WTC11 (cell line): ENCODE measurements at regions not wholly inside any gene's neighbourhood (a gene's known extent, or its start where the extent isn't known, plus 50 kb on each side); places are given as distances from the start of the nearest gene placed in this dataset.

ENCODE experiments used
- ESRRA ChIP-seq: sonication (generic); formaldehyde crosslinking; IDR thresholded peaks from 2 replicates; pipeline ENCODE4 v1.8.1; 2022; ENCODE audit warnings: mild to moderate bottlenecking, missing genetic modification reagents, borderline replicate concordance
- IRF2 ChIP-seq: sonication (generic); formaldehyde crosslinking; IDR thresholded peaks from 2 replicates; pipeline ENCODE4 v1.8.0; 2022; ENCODE audit warnings: low read depth, missing genetic modification reagents, borderline replicate concordance
- JUN ChIP-seq: sonication (generic); formaldehyde crosslinking; IDR thresholded peaks from 2 replicates; pipeline ENCODE4 v1.8.0; 2023; ENCODE audit warnings: mild to moderate bottlenecking, missing genetic modification reagents
- NFATC4 ChIP-seq: fragments of 250-450 bp; sonication (Bioruptor Pico); IDR thresholded peaks from 2 replicates; pipeline ENCODE4 v1.9.0; 2021; ENCODE audit warnings: mild to moderate bottlenecking
- NFE2L1 ChIP-seq: sonication (generic); formaldehyde crosslinking; IDR thresholded peaks from 2 replicates; pipeline ENCODE4 v1.8.1; 2023; ENCODE audit warnings: missing genetic modification reagents
- SMAD3 ChIP-seq: sonication (generic); formaldehyde crosslinking; IDR thresholded peaks from 2 replicates; pipeline ENCODE4 v1.8.0; 2022; ENCODE audit warnings: missing genetic modification reagents, mild to moderate bottlenecking, borderline replicate concordance
- TEAD1 ChIP-seq: sonication (generic); formaldehyde crosslinking; IDR thresholded peaks from 2 replicates; pipeline ENCODE4 v1.8.0; 2022; ENCODE audit warnings: mild to moderate bottlenecking, missing genetic modification reagents
- TEAD4 ChIP-seq: sonication (generic); formaldehyde crosslinking; IDR thresholded peaks from 2 replicates; pipeline ENCODE4 v1.8.0; 2022; ENCODE audit warnings: mild to moderate bottlenecking, missing genetic modification reagents
- TP53 ChIP-seq: sonication (generic); formaldehyde crosslinking; IDR thresholded peaks from 2 replicates; pipeline ENCODE4 v1.8.1; 2023; ENCODE audit warnings: mild to moderate bottlenecking, missing genetic modification reagents
- ZNF121 ChIP-seq: sonication (generic); formaldehyde crosslinking; IDR thresholded peaks from 2 replicates; pipeline ENCODE4 v1.8.0; 2023; ENCODE audit warnings: missing genetic modification reagents
- TF ChIP-seq, protein P1 (sequence below): fragments of 200-600 bp; IDR thresholded peaks from 2 replicates; pipeline ENCODE4 v1.8.0; 2022; ENCODE audit warnings: antibody characterized with exemption
- TF ChIP-seq, protein P2 (sequence below): sonication (generic); formaldehyde crosslinking; IDR thresholded peaks from 2 replicates; pipeline ENCODE4 v1.8.0; 2022; ENCODE audit warnings: mild to moderate bottlenecking, missing genetic modification reagents
- TF ChIP-seq, protein P3 (sequence below): sonication (generic); formaldehyde crosslinking; IDR thresholded peaks from 2 replicates; pipeline ENCODE4 v1.8.1; 2023; ENCODE audit warnings: mild to moderate bottlenecking, missing genetic modification reagents, borderline replicate concordance
- TF ChIP-seq, protein P4 (sequence below): sonication (generic); formaldehyde crosslinking; IDR thresholded peaks from 2 replicates; pipeline ENCODE4 v1.8.0; 2022; ENCODE audit warnings: mild to moderate bottlenecking, missing genetic modification reagents

DNA sequence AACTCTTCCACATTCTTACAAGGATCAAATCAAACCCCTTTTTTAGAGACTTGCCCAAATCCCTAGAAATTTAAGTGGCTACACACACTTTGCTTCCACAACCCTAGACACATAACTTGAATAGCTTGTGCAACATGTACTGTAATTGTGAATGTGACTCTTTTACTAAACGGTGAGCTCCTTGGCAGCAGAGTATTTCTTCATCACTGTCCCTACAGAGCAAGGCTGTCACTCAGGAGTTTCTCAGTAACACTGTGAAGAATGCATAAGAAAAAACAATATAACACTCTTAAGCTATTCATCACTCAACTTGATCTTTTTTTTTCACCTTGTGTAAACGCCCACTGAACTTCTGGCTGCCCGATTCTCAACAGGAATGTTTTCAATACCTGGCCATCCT is 53.8 kb upstream of the ADAMTS18 start:
- TF ChIP-seq, protein P1, sequence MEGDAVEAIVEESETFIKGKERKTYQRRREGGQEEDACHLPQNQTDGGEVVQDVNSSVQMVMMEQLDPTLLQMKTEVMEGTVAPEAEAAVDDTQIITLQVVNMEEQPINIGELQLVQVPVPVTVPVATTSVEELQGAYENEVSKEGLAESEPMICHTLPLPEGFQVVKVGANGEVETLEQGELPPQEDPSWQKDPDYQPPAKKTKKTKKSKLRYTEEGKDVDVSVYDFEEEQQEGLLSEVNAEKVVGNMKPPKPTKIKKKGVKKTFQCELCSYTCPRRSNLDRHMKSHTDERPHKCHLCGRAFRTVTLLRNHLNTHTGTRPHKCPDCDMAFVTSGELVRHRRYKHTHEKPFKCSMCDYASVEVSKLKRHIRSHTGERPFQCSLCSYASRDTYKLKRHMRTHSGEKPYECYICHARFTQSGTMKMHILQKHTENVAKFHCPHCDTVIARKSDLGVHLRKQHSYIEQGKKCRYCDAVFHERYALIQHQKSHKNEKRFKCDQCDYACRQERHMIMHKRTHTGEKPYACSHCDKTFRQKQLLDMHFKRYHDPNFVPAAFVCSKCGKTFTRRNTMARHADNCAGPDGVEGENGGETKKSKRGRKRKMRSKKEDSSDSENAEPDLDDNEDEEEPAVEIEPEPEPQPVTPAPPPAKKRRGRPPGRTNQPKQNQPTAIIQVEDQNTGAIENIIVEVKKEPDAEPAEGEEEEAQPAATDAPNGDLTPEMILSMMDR, result no peak
- TF ChIP-seq, protein P2, sequence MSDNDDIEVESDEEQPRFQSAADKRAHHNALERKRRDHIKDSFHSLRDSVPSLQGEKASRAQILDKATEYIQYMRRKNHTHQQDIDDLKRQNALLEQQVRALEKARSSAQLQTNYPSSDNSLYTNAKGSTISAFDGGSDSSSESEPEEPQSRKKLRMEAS, result no peak
- TF ChIP-seq SMAD3 (CRISPR knock-in tag) (no peak), ESRRA (CRISPR knock-in tag) (no peak), NFATC4 (no peak), NFE2L1 (CRISPR knock-in tag) (no peak), TEAD1 (CRISPR knock-in tag) (no peak), IRF2 (no peak), JUN (CRISPR knock-in tag) (no peak), TP53 (CRISPR knock-in tag) (no peak), TEAD4 (CRISPR knock-in tag) (no peak), ZNF121 (no peak)
- TF ChIP-seq, protein P3, sequence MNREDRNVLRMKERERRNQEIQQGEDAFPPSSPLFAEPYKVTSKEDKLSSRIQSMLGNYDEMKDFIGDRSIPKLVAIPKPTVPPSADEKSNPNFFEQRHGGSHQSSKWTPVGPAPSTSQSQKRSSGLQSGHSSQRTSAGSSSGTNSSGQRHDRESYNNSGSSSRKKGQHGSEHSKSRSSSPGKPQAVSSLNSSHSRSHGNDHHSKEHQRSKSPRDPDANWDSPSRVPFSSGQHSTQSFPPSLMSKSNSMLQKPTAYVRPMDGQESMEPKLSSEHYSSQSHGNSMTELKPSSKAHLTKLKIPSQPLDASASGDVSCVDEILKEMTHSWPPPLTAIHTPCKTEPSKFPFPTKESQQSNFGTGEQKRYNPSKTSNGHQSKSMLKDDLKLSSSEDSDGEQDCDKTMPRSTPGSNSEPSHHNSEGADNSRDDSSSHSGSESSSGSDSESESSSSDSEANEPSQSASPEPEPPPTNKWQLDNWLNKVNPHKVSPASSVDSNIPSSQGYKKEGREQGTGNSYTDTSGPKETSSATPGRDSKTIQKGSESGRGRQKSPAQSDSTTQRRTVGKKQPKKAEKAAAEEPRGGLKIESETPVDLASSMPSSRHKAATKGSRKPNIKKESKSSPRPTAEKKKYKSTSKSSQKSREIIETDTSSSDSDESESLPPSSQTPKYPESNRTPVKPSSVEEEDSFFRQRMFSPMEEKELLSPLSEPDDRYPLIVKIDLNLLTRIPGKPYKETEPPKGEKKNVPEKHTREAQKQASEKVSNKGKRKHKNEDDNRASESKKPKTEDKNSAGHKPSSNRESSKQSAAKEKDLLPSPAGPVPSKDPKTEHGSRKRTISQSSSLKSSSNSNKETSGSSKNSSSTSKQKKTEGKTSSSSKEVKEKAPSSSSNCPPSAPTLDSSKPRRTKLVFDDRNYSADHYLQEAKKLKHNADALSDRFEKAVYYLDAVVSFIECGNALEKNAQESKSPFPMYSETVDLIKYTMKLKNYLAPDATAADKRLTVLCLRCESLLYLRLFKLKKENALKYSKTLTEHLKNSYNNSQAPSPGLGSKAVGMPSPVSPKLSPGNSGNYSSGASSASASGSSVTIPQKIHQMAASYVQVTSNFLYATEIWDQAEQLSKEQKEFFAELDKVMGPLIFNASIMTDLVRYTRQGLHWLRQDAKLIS (CRISPR knock-in tag), result no peak
- TF ChIP-seq, protein P4, sequence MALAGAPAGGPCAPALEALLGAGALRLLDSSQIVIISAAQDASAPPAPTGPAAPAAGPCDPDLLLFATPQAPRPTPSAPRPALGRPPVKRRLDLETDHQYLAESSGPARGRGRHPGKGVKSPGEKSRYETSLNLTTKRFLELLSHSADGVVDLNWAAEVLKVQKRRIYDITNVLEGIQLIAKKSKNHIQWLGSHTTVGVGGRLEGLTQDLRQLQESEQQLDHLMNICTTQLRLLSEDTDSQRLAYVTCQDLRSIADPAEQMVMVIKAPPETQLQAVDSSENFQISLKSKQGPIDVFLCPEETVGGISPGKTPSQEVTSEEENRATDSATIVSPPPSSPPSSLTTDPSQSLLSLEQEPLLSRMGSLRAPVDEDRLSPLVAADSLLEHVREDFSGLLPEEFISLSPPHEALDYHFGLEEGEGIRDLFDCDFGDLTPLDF (CRISPR knock-in tag), result no peak
